ENCODE measurements at regions not wholly inside any gene's neighbourhood (a gene's known extent, or its start where the extent isn't known, plus 50 kb on each side); places are given as distances from the start of the nearest gene placed in this dataset.

DNA sequence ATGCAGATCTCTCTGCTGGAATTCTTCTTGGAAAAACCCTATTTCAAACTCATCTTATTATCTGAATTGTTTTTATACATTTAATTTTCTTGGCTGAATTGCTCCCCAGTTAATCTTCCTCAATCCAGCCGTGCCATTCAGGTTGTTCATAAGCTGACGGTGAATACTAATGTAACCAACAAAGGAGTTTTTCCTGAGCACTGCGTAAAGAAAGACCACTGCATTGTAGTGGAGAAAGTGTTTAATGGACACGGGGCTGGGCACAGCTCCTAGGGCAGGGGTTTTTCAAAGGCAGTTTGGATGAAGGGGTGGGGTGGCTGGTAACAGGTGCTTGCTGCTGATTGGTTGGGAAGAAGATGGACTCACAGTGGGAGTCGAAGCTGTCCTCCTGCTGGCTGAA lies 820.3 kb downstream of the ADGRL2 start:
- WGBS (ENCODE audit: insufficient coverage, low coverage, low lambda C conversion rate, missing lambda C conversion rate), result 82% methylated on average over 4 of the region's 5 CpGs
- H3K27ac ChIP-seq, result no peak overlapping the region
- peaks cover 0 to 4% (median 0%) of the 10 kb centered on the region in 4 donors for H3K9me3 ChIP-seq
- TF ChIP-seq POLR2A (IDR thresholded peaks at IDR 0.05), result no peak
- TF ChIP-seq, protein P1, sequence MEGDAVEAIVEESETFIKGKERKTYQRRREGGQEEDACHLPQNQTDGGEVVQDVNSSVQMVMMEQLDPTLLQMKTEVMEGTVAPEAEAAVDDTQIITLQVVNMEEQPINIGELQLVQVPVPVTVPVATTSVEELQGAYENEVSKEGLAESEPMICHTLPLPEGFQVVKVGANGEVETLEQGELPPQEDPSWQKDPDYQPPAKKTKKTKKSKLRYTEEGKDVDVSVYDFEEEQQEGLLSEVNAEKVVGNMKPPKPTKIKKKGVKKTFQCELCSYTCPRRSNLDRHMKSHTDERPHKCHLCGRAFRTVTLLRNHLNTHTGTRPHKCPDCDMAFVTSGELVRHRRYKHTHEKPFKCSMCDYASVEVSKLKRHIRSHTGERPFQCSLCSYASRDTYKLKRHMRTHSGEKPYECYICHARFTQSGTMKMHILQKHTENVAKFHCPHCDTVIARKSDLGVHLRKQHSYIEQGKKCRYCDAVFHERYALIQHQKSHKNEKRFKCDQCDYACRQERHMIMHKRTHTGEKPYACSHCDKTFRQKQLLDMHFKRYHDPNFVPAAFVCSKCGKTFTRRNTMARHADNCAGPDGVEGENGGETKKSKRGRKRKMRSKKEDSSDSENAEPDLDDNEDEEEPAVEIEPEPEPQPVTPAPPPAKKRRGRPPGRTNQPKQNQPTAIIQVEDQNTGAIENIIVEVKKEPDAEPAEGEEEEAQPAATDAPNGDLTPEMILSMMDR (IDR thresholded peaks at IDR 0.05), result no peak
- no peak overlapping the region for H3K4me3 ChIP-seq
- no peaks in the 10 kb centered on the region for H3K4me1 ChIP-seq
- no peak for ATAC-seq
- no peaks in the 10 kb centered on the region for H3K27me3 ChIP-seq
- H3K36me3 ChIP-seq, result no peaks in the 10 kb centered on the region
- intact Hi-C loops (cut with DNase I), result no loop called here
- DNase-seq, result no peak

DNA sequence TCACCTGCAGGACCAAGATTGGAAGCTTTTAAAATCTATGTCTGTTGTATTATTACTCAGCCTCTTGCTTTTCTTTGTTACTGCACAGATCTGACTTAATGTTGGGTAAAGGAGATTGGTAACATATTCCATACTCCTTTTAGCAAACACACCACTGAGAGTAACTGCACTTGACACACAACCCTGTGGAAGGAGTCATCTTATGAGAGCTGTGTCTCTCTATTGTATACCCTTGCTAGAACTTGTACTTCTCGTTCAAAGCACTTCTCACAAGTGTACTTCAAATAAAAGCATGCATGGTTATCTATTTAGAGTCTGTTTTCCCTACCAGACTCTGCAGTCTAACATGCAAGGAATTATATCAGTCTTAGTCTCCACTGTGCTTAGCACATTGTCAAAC lies 813.4 kb downstream of the ADGRL2 start:
- 53% methylated on average over 1 of the region's 1 CpG for WGBS (ENCODE audit: insufficient coverage, low coverage, low lambda C conversion rate, missing lambda C conversion rate)
- Histone ChIP-seq H3K4me1 (no peaks in the 10 kb centered on the region), H3K27me3 (no peaks in the 10 kb centered on the region), H3K4me3 (no peak overlapping the region), H3K9me3 (no peaks in the 10 kb centered on the region), H3K27ac (no peak overlapping the region), H3K36me3 (no peaks in the 10 kb centered on the region)
- TF ChIP-seq, protein P1 (IDR thresholded peaks at IDR 0.05), result no peak
- no peak for TF ChIP-seq POLR2A (IDR thresholded peaks at IDR 0.05)
- intact Hi-C loops (cut with DNase I), result no loop called here
- ATAC-seq (no peak), DNase-seq (no peak)

DNA sequence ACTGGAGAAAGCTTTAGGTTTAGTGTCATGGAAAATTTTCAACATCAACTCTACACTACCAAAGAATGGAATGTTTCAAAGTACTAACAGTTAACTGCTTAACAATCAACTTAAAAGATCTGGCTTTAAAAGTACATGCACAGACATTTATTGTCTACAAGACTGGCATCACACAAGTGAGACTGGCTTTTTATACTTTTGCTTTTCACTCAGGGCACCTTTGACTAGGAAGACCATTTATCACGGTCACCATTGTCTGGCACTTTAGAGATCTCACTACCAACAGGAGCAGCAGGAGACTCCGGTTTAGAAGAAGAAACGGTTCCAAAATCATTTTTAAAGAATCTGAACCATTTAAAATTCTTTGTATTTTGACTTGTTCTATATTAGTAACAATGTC lies 812.3 kb downstream of the ADGRL2 start:
- Histone ChIP-seq H3K4me3 (no peak overlapping the region), H3K27me3 (no peaks in the 10 kb centered on the region), H3K27ac (no peak overlapping the region), H3K9me3 (no peaks in the 10 kb centered on the region), H3K4me1 (no peaks in the 10 kb centered on the region), H3K36me3 (no peaks in the 10 kb centered on the region)
- no peak for ATAC-seq
- intact Hi-C loops (cut with DNase I), result no loop called here
- TF ChIP-seq, protein P1 (IDR thresholded peaks at IDR 0.05), result no peak
- no peak for TF ChIP-seq POLR2A (IDR thresholded peaks at IDR 0.05)
- 60% methylated on average over 3 of the region's 3 CpGs for WGBS (ENCODE audit: insufficient coverage, low coverage, low lambda C conversion rate, missing lambda C conversion rate)
- DNase-seq, result no peak

DNA sequence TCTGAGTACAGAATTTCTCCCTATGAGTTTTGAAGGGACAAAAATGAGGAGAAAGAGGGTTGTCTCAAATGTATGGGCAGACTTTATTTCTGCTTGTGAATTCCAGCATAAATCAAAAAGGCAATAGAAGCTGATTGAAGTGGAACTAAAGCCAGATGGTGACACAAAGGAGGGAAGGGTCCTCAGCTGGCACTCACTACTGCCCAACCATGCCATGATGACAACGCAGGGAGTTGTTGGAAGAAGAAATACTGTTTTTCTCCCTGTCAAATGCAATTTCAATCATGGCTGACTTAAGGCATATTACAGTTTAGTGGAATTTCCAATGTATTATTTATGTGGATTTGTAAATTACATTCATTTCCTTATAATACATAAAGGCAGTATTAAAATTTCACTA lies 805.8 kb downstream of the ADGRL2 start:
- ATAC-seq, result no peak
- H3K27me3 ChIP-seq, result no peaks in the 10 kb centered on the region
- no peak overlapping the region for H3K4me3 ChIP-seq
- WGBS (ENCODE audit: insufficient coverage, low coverage, low lambda C conversion rate, missing lambda C conversion rate), result 100% methylated on average over 1 of the region's 1 CpG
- intact Hi-C loops (cut with DNase I), result no loop called here
- no peak for TF ChIP-seq POLR2A (IDR thresholded peaks at IDR 0.05)
- TF ChIP-seq, protein P1 (IDR thresholded peaks at IDR 0.05), result no peak
- no peaks in the 10 kb centered on the region for H3K9me3 ChIP-seq
- no peaks in the 10 kb centered on the region for H3K36me3 ChIP-seq
- no peak for DNase-seq
- no peaks in the 10 kb centered on the region for H3K4me1 ChIP-seq
- no peak overlapping the region for H3K27ac ChIP-seq

DNA sequence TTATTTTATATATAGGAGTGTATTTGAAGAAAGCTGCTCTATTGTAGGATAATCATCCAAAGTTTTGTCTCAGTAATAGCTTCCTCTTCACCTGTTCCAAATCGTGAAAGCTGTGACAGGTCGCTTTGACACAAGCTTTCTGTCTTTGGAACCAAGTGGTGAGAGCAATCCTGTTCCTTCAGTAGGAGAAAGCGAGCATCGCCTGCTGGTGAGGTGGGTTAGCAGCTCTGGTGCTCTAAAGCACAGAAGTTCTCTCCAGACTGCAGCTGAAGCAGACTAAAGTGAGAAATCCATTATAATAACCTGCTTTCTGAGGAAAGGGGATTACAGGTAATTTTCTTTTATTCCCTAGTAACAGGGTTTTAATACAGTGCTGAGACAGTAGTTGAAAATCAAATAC lies 803.8 kb downstream of the ADGRL2 start:
- ATAC-seq, result no peak
- TF ChIP-seq, protein P1 (IDR thresholded peaks at IDR 0.05), result peak in 2 of 4 donors; percentile 20 to 25
- no peak for TF ChIP-seq POLR2A (IDR thresholded peaks at IDR 0.05)

More for the DNA sequence above, 803.8 kb downstream of the ADGRL2 start:
- H3K4me1 ChIP-seq, result no peaks in the 10 kb centered on the region
- peak in 1 of 3 donors; percentile 11 for DNase-seq
- no peaks in the 10 kb centered on the region for H3K27me3 ChIP-seq
- intact Hi-C loops (cut with DNase I), result no loop called here
- WGBS (ENCODE audit: insufficient coverage, low coverage, low lambda C conversion rate, missing lambda C conversion rate), result 51% methylated on average over 4 of the region's 4 CpGs
- no peaks in the 10 kb centered on the region for H3K36me3 ChIP-seq
- H3K4me3 ChIP-seq, result no peak overlapping the region
- no peaks in the 10 kb centered on the region for H3K9me3 ChIP-seq
- no peak overlapping the region for H3K27ac ChIP-seq

Data from right lobe of liver (tissue), 6 donors.